ENCODE measurements at regions not wholly inside any gene's neighbourhood (a gene's known extent, or its start where the extent isn't known, plus 50 kb on each side); places are given as distances from the start of the nearest gene placed in this dataset.

- Histone ChIP-seq H4K20me1 (ENCODE audit: insufficient read depth) (no peaks in the 10 kb centered on the region), H3K4me2 (ENCODE audit: low read length) (no peak overlapping the region), H3F3A (ENCODE audit: insufficient read depth, low read length, poor library complexity, severe bottlenecking) (no peaks in the 10 kb centered on the region), H3K4me3 (ENCODE audit: low read length) (no peak overlapping the region), H3K27me3 (ENCODE audit: insufficient read depth, low read depth, low read length) (no peaks in the 10 kb centered on the region), H2AFZ (ENCODE audit: low read depth, low read length) (no peak overlapping the region), H3K9ac (ENCODE audit: low read length) (no peak overlapping the region), H3K9me3 (ENCODE audit: low read length) (no peaks in the 10 kb centered on the region), H3K79me2 (replicated peaks; ENCODE audit: insufficient read depth, low read length) (no peaks in the 10 kb centered on the region), H3K9me2 (ENCODE audit: insufficient read depth, low read length) (no peaks in the 10 kb centered on the region), H3K27ac (ENCODE audit: low read length) (no peak overlapping the region), H3K36me3 (ENCODE audit: insufficient read depth, low read length) (no peaks in the 10 kb centered on the region)
- TF ChIP-seq MXI1 (conservative IDR thresholded peaks at IDR 0.05; ENCODE audit: poor library complexity, severe bottlenecking) (no peak), SMC3 (conservative IDR thresholded peaks at IDR 0.05; ENCODE audit: poor library complexity) (no peak), POLR2AphosphoS5 (IDR thresholded peaks at IDR 0.05) (no peak), CTCF (IDR thresholded peaks at IDR 0.05; ENCODE audit: poor library complexity, severe bottlenecking) (no peak), EZH2 (IDR thresholded peaks at IDR 0.05; ENCODE audit: borderline replicate concordance, insufficient read depth, low read length, poor library complexity, severe bottlenecking) (no peak), TAF1 (IDR thresholded peaks at IDR 0.05; ENCODE audit: low read depth) (no peak), RAD21 (conservative IDR thresholded peaks at IDR 0.05) (no peak), EP300 (conservative IDR thresholded peaks at IDR 0.05; ENCODE audit: poor library complexity, severe bottlenecking) (no peak), REST (IDR thresholded peaks at IDR 0.05; ENCODE audit: borderline replicate concordance) (no peak)
Observed at GRCh38 chr6:141313986-141314385, 818.7 kb upstream of the GJE1 start.

GRCh38 chr6:141309295-141309694 lies 823.4 kb upstream of the GJE1 start:
- Histone ChIP-seq H3K27ac (ENCODE audit: low read length) (no peak overlapping the region), H3K27me3 (ENCODE audit: insufficient read depth, low read depth, low read length) (no peaks in the 10 kb centered on the region), H3K4me2 (ENCODE audit: low read length) (no peak overlapping the region), H2AFZ (ENCODE audit: low read depth, low read length) (no peak overlapping the region), H3K79me2 (replicated peaks; ENCODE audit: insufficient read depth, low read length) (no peaks in the 10 kb centered on the region), H4K20me1 (ENCODE audit: insufficient read depth) (no peaks in the 10 kb centered on the region), H3K9ac (ENCODE audit: low read length) (no peak overlapping the region), H3K9me3 (ENCODE audit: low read length) (no peaks in the 10 kb centered on the region), H3F3A (ENCODE audit: insufficient read depth, low read length, poor library complexity, severe bottlenecking) (no peaks in the 10 kb centered on the region), H3K4me3 (ENCODE audit: low read length) (no peak overlapping the region), H3K36me3 (ENCODE audit: insufficient read depth, low read length) (no peaks in the 10 kb centered on the region), H3K9me2 (ENCODE audit: insufficient read depth, low read length) (no peaks in the 10 kb centered on the region)
- TF ChIP-seq EP300 (conservative IDR thresholded peaks at IDR 0.05; ENCODE audit: poor library complexity, severe bottlenecking): no peak
- TF ChIP-seq EZH2 (IDR thresholded peaks at IDR 0.05; ENCODE audit: borderline replicate concordance, insufficient read depth, low read length, poor library complexity, severe bottlenecking): no peak
- no peak for TF ChIP-seq RAD21 (conservative IDR thresholded peaks at IDR 0.05)
- TF ChIP-seq POLR2AphosphoS5 (IDR thresholded peaks at IDR 0.05): no peak
- TF ChIP-seq TAF1 (IDR thresholded peaks at IDR 0.05; ENCODE audit: low read depth): no peak
- no peak for TF ChIP-seq SMC3 (conservative IDR thresholded peaks at IDR 0.05; ENCODE audit: poor library complexity)
- no peak for TF ChIP-seq REST (IDR thresholded peaks at IDR 0.05; ENCODE audit: borderline replicate concordance)

Measured in neural cell (in vitro differentiated cells).